HG03066 (cell line): ENCODE measurements at regions not wholly inside any gene's neighbourhood (a gene's known extent, or its start where the extent isn't known, plus 50 kb on each side); places are given as distances from the start of the nearest gene placed in this dataset.

Experiments used
- ATAC-seq: cut with Tn5 transposase; IDR thresholded peaks from one replicate; pipeline ENCODE4 v1.9.1; 2021; ENCODE audit warnings: low read depth; ENCODE audit not compliant: unreplicated experiment

- no peak for ATAC-seq
Observed at GRCh38 chr9:73738741-73739530, 587.3 kb downstream of the ANXA1 start.

- no peak for ATAC-seq
Observed at GRCh38 chr9:73741316-73741715, 589.7 kb downstream of the ANXA1 start.

- no peak for ATAC-seq
Observed at GRCh38 chr9:73742412-73742811, 590.7 kb downstream of the ANXA1 start.

DNA sequence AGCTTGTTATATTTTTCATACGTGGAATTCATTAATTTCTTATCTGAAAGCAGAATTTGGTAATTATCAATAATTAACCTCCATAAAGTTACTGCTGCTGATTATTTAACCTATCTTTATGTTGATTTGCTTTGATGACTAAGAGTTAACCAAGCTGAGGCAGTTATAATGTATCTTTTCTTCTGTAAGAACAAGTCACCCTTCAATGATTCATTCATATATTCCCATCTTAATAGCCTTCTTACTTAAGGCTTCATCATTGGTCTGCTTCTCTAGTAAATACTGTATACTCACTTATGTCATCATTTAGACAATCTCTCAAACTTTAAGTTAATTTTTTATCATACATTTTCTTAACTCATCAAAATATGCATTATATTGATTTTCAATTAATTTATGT lies 592.2 kb downstream of the ANXA1 start:
- ATAC-seq = no peak

- ATAC-seq = no peak
Observed at GRCh38 chr9:73745598-73745997, 593.9 kb downstream of the ANXA1 start.

- no peak for ATAC-seq
Observed at GRCh38 chr9:73753171-73753570, 601.5 kb downstream of the ANXA1 start.

DNA sequence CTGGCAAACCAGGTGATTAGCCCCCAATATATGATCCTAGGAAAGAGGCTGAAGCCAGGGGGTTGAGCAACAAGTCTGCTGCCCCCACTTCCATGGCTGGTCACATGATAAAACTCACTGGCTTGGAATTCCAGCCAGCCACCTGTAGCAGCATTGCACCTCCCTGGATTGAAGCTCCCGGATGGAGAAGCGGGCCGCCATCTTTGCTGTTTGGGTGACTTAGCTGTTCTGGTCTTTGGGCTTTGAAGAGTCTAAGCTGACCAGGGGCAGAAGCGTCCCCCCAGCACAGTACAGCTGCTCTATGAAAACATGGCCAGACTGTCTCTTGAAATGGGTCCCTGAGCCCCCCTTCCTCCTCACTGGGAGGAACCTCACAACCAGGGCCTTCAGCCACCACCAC lies 610.2 kb downstream of the ANXA1 start:
- no peak for ATAC-seq

DNA sequence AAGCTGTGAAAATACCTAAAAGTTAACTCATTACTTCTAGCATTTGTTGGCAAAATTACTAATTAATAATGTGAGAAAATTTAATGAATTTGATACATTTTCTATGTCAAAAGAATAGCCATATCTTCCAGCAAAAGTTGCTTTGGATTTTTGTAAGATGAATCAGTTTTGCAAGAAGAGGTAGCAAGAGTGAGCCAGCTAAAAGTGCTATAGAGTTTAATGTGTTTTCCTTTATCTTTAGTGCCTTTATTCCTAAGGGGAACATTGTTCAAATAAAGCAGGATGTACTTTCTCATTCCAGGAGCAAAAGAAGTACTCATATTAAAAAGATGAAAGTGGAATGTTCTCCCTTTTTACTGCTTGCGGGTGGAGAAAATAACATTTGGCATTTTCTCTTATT lies 622.2 kb downstream of the ANXA1 start:
- ATAC-seq = no peak

DNA sequence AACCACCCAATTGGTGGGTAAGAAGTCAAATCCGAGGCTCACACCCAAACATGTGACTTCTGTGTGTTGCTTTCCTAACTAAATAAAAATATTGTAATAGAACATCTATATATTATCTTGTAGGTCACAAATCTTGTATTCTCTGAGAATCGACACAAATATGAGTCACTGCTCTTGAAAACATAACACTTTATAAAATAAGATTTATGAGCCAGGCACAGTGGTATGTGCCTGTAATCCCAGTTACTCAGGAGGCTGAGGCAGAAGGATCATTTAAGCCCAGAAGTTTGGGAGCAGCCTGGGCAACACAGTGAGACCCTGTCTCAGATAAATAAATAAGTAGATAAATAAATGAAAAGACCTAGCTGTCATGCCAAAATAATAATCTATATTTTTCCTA lies 624.1 kb downstream of the ANXA1 start:
- no peak for ATAC-seq

- ATAC-seq = no peak
Observed at GRCh38 chr9:73780916-73781315, 629.3 kb downstream of the ANXA1 start.

- ATAC-seq = no peak
Observed at GRCh38 chr9:73782166-73782565, 630.5 kb downstream of the ANXA1 start.

GRCh38 chr9:73799446-73799845 lies 647.8 kb downstream of the ANXA1 start:
- no peak for ATAC-seq

DNA sequence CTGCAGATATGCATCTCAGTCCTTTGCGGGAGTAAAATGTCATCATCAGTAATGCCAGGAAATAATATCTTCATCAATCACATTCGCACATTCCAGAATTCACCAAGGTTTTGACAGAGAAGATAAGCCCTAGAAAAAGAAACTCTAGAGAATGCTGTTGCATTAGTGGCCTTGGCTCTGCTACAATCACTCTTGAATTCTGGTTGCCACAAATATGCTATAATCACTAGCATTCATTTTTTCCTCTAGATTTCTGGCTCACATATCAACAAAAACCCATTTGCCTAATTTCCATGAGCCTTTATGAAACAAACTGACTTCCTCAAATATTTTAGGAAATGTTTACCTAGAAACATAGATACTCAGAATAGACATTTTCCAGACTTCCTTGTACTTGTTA lies 653.4 kb downstream of the ANXA1 start:
- no peak for ATAC-seq

DNA sequence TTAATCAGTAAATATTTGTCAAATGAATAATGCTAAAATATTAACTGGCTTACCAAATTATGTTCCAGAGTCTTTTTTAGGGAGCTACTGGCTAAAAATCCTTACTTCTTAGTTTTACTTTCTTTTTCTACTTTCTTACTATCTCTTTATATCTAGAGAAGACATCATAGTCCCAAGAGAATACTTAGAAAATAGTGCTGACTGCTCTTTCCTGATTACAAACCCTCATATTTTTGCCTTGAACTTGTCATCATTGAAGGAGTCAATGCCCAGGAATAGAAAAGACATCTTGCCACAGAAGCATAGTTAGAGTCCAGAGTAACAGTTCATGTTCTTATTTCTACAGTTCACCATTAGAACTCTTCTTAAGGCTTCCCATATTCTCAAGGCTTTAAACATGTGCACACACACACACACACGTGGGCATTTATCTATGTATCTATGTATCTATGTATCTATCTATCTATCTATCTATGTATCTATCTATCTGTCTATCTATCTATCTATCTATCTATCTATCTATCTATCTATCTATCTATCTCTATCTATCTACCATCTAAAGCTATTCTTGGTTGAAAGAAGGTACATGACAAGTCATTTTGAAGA lies 654.3 kb downstream of the ANXA1 start:
- no peak for ATAC-seq

- no peak for ATAC-seq
Observed at GRCh38 chr9:73806876-73807275, 655.2 kb downstream of the ANXA1 start.

DNA sequence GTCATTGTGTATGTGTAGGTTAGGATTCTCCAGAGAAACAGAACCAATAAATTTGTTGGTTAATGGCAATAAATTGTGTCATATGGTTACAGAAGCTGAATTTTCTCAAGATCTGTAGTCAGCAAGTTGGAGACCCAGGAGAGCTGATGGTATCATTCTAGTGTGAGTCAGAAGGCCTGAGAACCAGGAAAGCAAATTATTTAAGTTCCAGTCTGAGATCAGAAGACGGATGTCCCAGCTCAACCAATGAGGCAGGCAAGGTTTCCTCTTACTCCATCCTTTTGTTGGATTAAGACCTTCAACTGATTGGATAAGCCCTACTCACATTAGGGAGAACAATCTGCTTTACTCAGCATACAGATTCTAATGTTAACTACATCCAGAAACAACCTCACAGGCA lies 656.3 kb downstream of the ANXA1 start:
- ATAC-seq = no peak

GRCh38 chr9:73810585-73811215 lies 659.0 kb downstream of the ANXA1 start:
- no peak for ATAC-seq

- ATAC-seq = no peak
Observed at GRCh38 chr9:73813546-73813945, 661.9 kb downstream of the ANXA1 start.

DNA sequence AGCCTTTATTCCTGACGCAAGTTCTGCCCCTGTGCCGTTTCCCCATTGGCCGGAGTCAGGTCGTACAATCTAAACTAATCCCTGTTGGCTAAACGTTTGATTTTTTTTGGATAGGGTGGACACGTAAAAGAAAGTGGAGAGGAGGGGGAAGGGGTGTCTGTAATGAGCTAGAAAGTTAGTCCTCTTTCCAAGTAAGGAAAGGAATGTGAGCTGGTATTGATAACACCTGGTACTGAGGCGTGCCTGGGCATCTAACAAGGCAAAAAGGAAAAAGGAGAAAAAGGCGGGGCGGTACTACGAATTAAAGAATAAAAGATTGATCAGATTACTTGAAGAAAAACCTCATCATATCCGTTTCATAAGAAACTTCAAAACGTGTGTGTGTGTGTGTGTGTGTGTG lies 665.2 kb downstream of the ANXA1 start:
- no peak for ATAC-seq

GRCh38 chr9:73824671-73825070 lies 672.5 kb upstream of the RORB start:
- ATAC-seq = no peak

DNA sequence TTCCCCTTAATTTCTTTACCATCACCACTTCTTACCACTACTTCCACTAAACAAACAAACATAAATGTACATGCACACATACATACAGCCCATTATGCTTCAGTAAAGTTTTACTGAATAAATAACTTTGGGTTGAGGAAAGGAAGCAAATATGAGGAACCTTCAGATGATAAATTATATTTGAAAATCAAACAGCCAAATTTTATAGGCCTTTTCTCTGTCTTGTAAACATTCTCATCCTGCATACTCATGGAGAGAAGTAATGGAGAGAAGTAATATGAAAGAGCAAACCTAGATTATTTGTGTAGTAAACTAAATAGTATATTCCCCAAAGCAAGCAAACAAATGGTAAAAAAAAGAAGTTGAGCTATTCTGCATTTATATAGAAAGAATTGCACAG lies 658.3 kb upstream of the RORB start:
- no peak for ATAC-seq

- ATAC-seq = no peak
Observed at GRCh38 chr9:73839471-73839870, 657.7 kb upstream of the RORB start.
